Esophagus muscularis mucosa (tissue), 3 donors: ENCODE measurements at regions not wholly inside any gene's neighbourhood (a gene's known extent, or its start where the extent isn't known, plus 50 kb on each side); places are given as distances from the start of the nearest gene placed in this dataset.

Experiments
- CTCF ChIP-seq, 3 experiments: fragments of 200-600 bp in 2 of 3; fragments of 450-650 bp in 1 of 3; sonication (generic) in 2 of 3; IDR thresholded peaks; one replicate each; pipeline ENCODE4 v1.5.1; 2017 to 2019; ENCODE audit warnings: antibody characterized with exemption in 3 of 3, mild to moderate bottlenecking in 2 of 3, moderate library complexity in 1 of 3
- POLR2A ChIP-seq: fragments of 450-650 bp; IDR thresholded peaks from one replicate; pipeline ENCODE4 v1.6.1; 2017; ENCODE audit warnings: antibody characterized with exemption, moderate library complexity, mild to moderate bottlenecking, low read depth
- POLR2AphosphoS5 ChIP-seq, 2 donors: sonication (generic); formaldehyde crosslinking; IDR thresholded peaks; one replicate each; pipeline ENCODE4 v1.6.1; 2017; ENCODE audit warnings: antibody characterized with exemption in 2 of 2

DNA sequence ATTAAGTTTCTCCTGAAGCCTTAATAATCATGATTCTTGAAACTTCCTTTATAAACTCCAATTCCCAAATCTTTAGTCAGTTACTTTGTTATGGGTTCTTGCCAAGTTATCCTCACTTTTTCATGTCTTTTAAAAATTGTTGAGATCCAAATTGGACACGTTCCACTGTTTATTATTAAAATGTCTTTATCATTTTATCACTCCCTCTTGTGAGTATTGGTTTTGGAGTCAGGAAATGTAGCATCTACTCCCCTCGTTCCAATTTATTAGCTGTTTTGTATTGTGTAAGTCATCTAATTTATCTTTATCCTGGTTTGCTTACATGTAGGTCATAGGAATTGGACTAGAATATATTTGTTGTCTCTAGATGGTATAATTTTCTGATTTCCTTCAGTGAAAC, 213.1 kb upstream of the SLC39A10 start:
- no peak for TF ChIP-seq CTCF (IDR thresholded peaks at IDR 0.05)
- TF ChIP-seq POLR2AphosphoS5 (IDR thresholded peaks at IDR 0.05) = no peak
- no peak for TF ChIP-seq POLR2A
